ENCODE measurements at regions not wholly inside any gene's neighbourhood (a gene's known extent, or its start where the extent isn't known, plus 50 kb on each side); places are given as distances from the start of the nearest gene placed in this dataset.
"Not testable (repeated sequence)": the region's sequence is repeated elsewhere in the genome, so short reads cannot be mapped to it uniquely, and the experiment has no call there.

- DNase-seq = no peak
Measured at GRCh38 chr18:71327850-71328249, 1039.0 kb downstream of the SOCS6 start.

- no peak for DNase-seq
Measured at GRCh38 chr18:71327441-71327840, 1038.6 kb downstream of the SOCS6 start.

- DNase-seq = no peak
Measured at GRCh38 chr18:71326826-71327225, 1038.0 kb downstream of the SOCS6 start.

- no peak for DNase-seq
Measured at GRCh38 chr18:71324356-71324755, 1035.5 kb downstream of the SOCS6 start.

GRCh38 chr18:71322201-71322600 is 1033.4 kb downstream of the SOCS6 start:
- DNase-seq = no peak

GRCh38 chr18:71321319-71321718 is 1032.5 kb downstream of the SOCS6 start:
- DNase-seq = no peak

GRCh38 chr18:71304856-71305255 is 1016.0 kb downstream of the SOCS6 start:
- DNase-seq = no peak

- not testable (repeated sequence) for DNase-seq
Measured at GRCh38 chr18:71303743-71304142, 1014.9 kb downstream of the SOCS6 start.

GRCh38 chr18:71301596-71301995 is 1012.8 kb downstream of the SOCS6 start:
- no peak for DNase-seq

- not testable (repeated sequence) for DNase-seq
Measured at GRCh38 chr18:71294201-71294600, 1005.4 kb downstream of the SOCS6 start.

- no peak for DNase-seq
Measured at GRCh38 chr18:71293322-71293721, 1004.5 kb downstream of the SOCS6 start.

- DNase-seq = no peak
Measured at GRCh38 chr18:71287268-71287667, 998.4 kb downstream of the SOCS6 start.

- DNase-seq = no peak
Measured at GRCh38 chr18:71252351-71252865, 963.6 kb downstream of the SOCS6 start.

GRCh38 chr18:71250191-71250590 is 961.3 kb downstream of the SOCS6 start:
- DNase-seq = no peak

GRCh38 chr18:71249791-71250190 is 960.9 kb downstream of the SOCS6 start:
- no peak for DNase-seq

GRCh38 chr18:71242981-71243380 is 954.1 kb downstream of the SOCS6 start:
- DNase-seq = no peak

GRCh38 chr18:71238974-71239624 is 950.3 kb downstream of the SOCS6 start:
- DNase-seq = no peak

- DNase-seq = no peak
Measured at GRCh38 chr18:71237641-71238040, 948.8 kb downstream of the SOCS6 start.

- no peak for DNase-seq
Measured at GRCh38 chr18:71233177-71233576, 944.3 kb downstream of the SOCS6 start.

GRCh38 chr18:71223486-71223885 is 934.6 kb downstream of the SOCS6 start:
- DNase-seq = no peak

GRCh38 chr18:71221405-71221804 is 932.6 kb downstream of the SOCS6 start:
- DNase-seq = no peak

- DNase-seq = not testable (repeated sequence)
Measured at GRCh38 chr18:71212739-71213138, 923.9 kb downstream of the SOCS6 start.

GRCh38 chr18:71212222-71212621 is 923.4 kb downstream of the SOCS6 start:
- no peak for DNase-seq

GRCh38 chr18:71209944-71210343 is 921.1 kb downstream of the SOCS6 start:
- no peak for DNase-seq

GRCh38 chr18:71194438-71194837 is 905.6 kb downstream of the SOCS6 start:
- no peak for DNase-seq
